ENCODE measurements at regions not wholly inside any gene's neighbourhood (a gene's known extent, or its start where the extent isn't known, plus 50 kb on each side); places are given as distances from the start of the nearest gene placed in this dataset.
"Not testable (repeated sequence)": the region's sequence is repeated elsewhere in the genome, so short reads cannot be mapped to it uniquely, and the experiment has no call there.

- DNase-seq (ENCODE audit: low spot score), result no peak
Observed at GRCh38 chr13:70789751-70790150, 681.5 kb upstream of the KLHL1 start.

- no peak for DNase-seq (ENCODE audit: low spot score)
Observed at GRCh38 chr13:70788074-70788473, 679.8 kb upstream of the KLHL1 start.

DNA sequence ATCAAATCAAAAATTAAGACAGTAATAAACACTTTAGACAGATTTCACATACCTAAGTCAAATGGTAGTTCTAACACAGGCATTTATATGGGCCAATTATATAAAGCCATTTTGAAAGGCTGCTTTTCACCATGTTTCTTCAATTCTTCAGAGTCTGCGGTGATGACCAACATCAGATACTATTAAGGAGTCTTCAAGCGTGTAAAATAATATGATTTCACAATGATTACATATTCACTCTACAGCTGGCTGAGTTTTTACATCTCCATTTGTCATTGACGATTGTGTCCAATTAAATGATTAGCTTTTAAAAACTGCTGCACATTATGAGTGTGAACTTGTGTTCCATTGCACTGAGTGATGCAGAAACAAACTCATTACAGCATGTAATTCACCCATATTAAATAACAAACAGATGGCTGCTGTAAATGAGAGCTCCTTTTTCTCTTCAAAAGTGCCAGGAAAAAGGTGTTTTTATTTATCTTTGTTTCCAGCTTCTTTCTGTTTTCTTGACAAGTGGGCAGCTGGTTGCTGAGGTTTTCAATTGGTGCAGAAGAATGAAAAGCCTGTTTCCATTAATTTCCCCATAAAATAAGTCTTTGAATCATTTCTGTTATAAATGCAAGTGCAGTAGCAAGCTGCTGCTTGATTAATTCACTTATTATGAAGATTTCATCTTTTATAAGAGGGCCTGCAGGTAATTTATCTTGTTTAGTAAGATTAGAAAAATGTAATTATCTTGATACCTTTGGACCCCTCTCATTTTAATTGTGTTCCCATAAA, 676.1 kb upstream of the KLHL1 start:
- no peak for DNase-seq (ENCODE audit: low spot score)

DNA sequence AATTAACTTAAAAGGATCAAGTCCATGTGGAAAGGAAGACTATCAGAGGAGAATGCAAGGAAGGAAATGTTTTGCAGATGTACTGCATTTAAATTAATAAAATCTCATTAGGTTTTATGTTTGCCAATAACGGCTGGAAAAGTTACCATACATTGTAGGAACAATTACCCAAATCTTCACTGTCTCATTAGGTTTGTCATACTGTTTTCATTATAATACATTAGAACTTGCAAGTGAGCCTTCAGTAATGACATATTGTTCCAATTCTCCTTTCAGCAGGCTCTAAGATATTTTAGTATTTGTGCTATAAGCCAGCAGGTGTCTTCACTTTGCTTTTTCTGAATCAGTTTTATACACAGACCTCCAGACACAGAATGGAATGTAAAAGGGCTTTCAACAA, 661.6 kb upstream of the KLHL1 start:
- no peak for DNase-seq (ENCODE audit: low spot score)

DNA sequence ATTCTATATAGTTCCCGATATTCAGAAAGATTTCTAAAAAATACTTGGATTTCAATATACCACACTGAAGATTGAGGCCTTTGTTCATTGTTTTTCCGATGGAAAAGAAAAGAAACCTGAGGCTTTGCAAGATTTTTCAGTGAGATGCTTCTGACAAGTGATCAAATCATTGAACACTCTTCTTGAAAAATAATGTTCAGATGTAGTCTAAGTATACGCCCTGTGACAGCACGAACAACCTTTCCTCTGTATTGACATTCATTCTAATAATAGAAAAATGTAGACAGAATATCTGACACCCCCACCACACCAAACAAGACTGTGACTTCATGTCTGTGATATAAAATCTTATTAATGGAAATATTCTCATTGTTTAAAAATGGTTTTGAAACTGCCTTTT, 650.7 kb upstream of the KLHL1 start:
- DNase-seq (ENCODE audit: low spot score), result no peak

DNA sequence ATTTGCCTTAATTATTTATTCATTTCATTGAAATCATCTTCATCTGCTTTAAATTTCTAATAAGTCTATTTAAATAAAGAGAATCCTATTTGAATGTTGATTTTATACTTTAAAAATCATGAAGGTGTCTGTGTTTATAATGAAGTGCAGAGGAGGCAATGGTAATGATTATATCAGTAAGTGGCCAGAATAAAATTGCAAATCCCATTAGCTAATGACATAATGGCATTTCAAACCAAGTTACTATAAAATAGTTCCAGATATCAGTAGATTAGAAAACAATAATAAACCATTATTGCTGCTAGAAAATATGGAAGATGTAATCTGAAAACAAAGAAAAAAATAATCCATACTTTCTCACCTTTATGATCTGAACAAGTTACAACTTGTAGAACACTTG, 647.8 kb upstream of the KLHL1 start:
- DNase-seq (ENCODE audit: low spot score), result no peak

DNA sequence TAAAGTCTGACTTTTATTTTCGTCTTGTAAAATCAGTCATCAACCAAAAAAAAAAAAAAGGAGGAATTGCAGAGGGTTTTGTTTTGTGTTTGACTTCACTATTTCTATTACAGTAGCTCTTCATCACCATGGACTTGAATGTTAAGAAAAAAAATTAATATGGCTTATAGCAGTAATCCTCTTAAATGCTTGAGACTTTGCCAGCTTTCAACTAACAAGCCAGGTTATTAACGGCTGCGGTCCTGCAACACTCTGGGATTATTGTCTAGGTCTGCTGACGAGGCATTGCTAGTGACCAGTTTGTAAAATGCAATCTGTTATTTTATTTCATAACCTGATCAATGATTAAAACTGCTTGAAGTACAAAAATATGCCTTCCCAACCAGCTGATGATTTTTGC, 647.2 kb upstream of the KLHL1 start:
- no peak for DNase-seq (ENCODE audit: low spot score)

- DNase-seq (ENCODE audit: low spot score), result no peak
Observed at GRCh38 chr13:70747262-70747661, 639.0 kb upstream of the KLHL1 start.

GRCh38 chr13:70746469-70746868, 638.2 kb upstream of the KLHL1 start:
- not testable (repeated sequence) for DNase-seq (ENCODE audit: low spot score)

DNA sequence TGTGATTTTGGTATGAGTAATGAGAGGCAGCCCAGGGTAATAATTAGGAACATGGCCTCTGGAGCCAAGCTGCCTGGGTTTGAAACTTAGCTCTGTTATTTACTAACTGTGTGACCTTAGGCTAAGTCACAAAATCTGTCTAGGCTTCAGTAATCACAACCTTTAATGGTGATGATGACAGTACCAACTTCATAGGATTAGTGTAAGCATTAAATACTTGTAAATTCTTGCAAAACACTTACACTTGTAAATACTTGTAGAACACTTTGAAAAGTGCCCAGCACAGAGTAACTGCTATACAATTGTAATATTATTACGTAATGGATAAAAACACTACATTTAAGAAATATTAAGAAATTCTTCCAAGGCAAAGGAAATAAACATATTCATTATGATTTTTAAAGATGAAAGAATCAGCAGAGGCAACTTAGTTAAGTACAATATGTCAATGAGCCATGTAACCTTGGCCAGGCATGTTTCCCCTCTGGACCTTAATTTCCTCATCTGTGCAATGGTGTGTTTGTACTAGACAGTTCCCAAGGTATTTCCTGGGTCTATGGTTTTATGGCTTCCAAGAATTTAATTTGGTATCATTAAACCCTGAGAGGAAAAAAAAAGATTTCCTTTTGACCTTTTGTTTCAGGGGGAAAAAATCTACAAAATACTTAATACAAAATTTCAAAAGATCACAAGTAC, 628.5 kb upstream of the KLHL1 start:
- no peak for DNase-seq (ENCODE audit: low spot score)

- no peak for DNase-seq (ENCODE audit: low spot score)
Observed at GRCh38 chr13:70732611-70733010, 624.4 kb upstream of the KLHL1 start.

DNA sequence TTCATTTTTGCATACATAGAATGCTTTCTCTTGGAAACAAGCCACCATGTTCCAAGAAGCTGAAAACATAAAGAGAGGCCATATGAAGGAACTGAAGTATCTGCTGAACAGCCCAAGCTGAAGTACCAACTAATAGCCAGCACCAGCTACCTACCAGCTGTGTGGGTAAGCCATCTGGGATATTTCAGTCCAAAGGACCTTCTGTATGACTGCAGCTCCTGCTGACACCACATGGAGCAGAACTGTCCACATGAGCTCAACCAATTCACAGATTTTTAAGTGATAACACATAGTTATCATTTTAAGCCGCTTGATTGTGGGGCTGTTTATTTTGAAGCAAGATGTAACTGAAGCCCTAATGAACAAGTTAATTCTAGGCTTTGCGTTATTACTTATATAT, 621.1 kb upstream of the KLHL1 start:
- no peak for DNase-seq (ENCODE audit: low spot score)

DNA sequence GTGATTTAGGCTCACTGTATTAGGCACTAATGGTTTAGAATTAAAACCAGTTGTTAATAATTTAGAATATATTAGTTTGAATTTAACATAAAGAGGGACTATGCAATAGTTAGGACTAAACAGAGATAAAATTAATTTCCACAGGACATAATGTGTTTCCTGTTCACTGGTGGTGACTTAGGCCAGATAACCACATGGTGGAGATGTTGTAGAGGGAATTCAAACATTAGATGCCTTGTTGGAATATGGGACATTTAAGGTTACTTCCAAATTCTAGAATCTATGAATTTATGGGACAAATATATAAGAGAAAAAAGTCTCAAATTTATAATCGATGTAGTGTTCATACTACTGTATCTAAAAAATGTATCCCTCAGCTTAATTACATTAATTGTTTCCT, 615.5 kb upstream of the KLHL1 start:
- peak; percentile 44 for DNase-seq (ENCODE audit: low spot score)

- DNase-seq (ENCODE audit: low spot score), result no peak
Observed at GRCh38 chr13:70720386-70720785, 612.1 kb upstream of the KLHL1 start.

GRCh38 chr13:70714993-70715392, 606.7 kb upstream of the KLHL1 start:
- no peak for DNase-seq (ENCODE audit: low spot score)

DNA sequence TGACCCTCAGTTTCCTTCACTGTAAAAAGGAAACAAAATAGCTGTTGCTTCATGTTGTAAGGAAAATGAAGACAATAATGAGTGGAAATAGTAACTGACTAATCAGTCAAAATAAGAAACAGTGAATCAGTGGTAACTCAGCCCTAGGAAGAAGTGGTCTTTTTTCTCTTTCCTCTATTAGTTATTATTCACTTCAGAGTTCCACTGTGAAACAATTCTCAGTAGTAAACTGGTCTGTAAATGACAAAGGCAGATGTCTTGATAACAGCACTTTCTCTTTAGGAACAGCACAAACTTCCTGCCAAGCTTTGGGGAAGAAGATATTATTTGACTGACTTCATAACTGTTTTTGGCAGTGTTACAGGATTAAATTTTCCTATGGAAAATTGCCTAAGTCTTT, 600.5 kb upstream of the KLHL1 start:
- DNase-seq (ENCODE audit: low spot score), result peak; percentile 81

GRCh38 chr13:70703755-70704154, 595.5 kb upstream of the KLHL1 start:
- DNase-seq (ENCODE audit: low spot score), result peak; percentile 20

DNA sequence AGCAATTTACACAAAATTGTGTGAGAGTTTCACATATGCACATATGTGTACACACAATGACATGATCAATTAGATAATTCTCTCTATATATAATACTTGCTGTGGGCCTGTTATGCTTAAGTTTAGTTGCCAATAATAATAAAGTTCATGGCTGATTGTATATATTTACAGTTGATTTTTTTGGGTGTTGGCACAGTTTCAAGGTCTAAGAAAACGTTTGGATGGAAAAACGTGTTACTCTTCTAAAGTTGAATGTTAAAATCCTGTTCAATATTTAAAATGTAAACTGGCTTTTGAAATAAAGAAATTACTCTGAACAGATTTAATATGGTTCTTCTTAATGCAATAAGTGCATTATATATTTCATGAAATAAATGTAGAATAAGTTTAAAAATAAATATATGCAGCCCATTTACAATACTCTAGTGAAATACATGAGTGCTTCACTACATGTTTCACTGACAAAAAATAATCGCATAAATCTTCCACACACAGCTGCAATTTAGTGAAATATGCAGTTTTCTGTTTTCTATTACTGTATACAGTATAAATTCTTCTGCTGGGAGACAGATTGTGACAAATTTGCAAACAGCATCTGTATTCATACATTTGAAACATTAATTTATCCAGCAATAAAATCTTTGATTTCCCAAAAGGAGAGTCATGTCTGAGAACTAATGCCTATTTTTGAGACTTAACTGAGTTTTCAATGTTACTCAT, 586.9 kb upstream of the KLHL1 start:
- DNase-seq (ENCODE audit: low spot score), result no peak

- DNase-seq (ENCODE audit: low spot score), result peak; percentile 22
Observed at GRCh38 chr13:70668983-70669382, 560.7 kb upstream of the KLHL1 start.

DNA sequence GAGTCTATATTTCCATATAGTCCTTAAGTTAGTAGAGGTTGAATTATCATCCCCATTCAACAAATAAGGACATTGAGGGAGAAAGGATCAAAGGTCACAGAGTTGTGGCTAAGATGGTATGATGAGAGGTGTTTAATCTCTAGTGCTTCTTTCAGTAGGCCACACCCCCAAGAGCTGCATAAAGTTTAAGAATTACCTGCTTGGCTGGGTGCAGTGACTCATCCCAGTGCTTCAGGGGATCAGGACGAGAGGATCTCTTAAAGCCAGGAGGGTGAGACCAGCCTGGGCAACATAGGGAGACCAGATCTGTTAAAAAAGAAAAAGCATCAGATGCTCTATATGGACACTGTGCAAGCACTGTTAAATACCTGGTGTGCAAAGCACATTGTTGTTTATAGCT, 560.0 kb upstream of the KLHL1 start:
- DNase-seq (ENCODE audit: low spot score), result no peak

DNA sequence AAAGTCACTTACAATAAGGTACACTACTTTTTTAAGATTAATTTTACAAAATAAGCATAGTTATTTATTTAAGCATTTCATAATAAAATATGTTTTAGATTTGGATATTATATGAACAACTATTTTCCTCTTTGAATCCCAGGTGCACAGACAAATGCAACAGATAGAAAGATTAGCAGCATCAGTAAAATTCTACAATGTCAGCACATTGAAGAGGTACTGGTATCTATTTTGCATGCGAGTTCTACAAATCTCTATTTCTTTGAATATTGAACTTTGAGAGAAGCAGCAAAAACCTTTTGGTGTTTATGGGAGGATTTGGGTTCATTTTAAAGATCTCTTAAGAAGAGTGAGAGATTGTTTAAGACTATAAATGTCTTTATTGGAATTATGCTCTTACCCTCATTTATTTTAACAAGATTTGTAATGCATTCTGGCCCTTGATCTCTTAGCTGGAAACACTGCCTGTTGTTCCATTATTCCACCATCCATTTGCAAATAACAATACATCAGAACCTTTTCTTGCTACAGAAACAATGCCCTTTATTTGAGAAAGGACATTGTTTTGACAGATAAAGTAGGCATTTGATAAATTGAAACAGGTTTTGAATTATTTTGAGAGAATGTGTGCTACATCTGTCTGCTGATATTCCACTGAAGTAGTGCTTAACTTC, 558.8 kb upstream of the KLHL1 start:
- DNase-seq (ENCODE audit: low spot score), result no peak

- no peak for DNase-seq (ENCODE audit: low spot score)
Observed at GRCh38 chr13:70662231-70662940, 554.1 kb upstream of the KLHL1 start.

Measured in kidney capillary endothelial cell (primary cell).